HG02943 (cell line): ENCODE measurements at regions not wholly inside any gene's neighbourhood (a gene's known extent, or its start where the extent isn't known, plus 50 kb on each side); places are given as distances from the start of the nearest gene placed in this dataset.
"Not testable (repeated sequence)": the region's sequence is repeated elsewhere in the genome, so short reads cannot be mapped to it uniquely, and the experiment has no call there.

Source experiments
- ATAC-seq: cut with Tn5 transposase; IDR thresholded peaks from one replicate; pipeline ENCODE4 v1.9.1; 2021; ENCODE audit warnings: mild to moderate bottlenecking, low read depth, moderate library complexity; ENCODE audit not compliant: unreplicated experiment

DNA sequence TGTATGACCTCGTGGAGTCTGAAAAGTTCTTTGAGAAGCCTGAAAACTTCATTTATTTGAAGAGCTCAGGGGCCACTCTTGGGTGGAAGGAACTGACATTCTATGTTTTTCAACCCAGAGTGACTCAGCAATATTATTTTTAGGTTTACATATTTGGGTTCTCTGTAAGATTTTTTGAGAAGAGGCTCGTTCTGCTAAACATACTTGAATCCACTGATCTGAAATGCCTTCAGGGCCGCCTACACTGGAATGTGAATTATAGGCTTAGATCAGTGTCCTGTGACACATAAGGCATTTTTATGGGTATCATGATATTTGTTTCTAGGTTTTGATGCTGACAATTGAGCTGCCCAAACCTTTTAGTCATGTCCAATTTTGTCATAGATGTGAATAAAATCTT, 86.2 kb downstream of the PSAT1 start:
- ATAC-seq = no peak

DNA sequence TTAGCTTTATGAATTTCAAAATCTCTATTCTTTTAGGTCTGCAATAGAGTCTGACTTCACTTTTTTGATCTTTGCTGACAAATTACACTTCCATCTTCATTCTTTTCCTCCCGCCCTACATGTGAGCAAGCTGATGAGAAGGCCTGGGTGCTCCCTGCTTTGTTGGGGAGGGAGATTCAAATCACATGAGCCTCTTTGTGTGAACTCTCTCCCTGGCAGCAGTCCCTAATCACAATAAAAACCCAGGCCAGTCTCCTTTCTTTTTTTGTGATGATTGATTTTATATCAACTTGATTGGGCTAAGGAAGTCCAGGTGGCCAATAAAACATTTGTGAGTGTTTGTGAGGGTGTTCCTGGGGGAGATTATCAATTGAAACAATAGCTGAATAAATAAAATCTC, 89.4 kb downstream of the PSAT1 start:
- no peak for ATAC-seq

DNA sequence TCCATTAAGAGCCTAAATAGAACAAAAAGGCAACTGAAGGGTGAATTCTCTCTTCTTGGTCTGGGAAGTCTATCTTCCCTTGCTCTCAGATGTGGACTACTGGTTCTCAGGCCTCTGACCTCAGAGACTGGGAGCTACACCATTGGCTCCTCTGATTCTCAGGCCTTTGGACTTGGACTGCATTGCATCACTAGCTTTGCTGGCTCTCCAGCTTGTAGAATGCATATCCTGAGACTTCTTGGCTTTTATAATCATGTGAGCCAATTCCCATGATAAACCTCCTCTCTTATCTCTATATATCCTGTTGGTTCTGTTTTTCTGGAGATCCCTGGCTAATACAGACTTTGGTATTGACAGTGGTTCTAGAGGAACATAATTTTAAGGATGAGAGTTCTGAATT, 89.8 kb downstream of the PSAT1 start:
- ATAC-seq = no peak

DNA sequence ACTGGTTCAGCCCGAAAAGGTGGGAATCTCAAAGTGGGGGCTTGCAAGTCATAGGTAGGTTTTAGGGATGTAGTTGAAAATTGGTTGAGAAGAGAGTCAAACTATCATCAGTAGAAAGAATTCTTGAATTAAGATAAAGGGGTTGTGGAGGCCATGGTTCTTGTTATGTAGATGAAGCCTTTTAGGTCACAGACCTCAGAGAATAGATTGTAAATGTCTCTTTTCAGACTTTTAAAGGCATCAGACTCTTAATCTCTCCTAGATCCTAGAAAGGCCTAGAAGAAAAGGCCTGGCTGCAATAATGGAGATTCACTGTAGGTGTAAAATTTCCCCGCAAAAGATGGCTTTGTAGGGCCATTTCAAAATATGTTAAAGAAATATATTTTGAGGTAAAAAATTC, 96.4 kb downstream of the PSAT1 start:
- no peak for ATAC-seq

DNA sequence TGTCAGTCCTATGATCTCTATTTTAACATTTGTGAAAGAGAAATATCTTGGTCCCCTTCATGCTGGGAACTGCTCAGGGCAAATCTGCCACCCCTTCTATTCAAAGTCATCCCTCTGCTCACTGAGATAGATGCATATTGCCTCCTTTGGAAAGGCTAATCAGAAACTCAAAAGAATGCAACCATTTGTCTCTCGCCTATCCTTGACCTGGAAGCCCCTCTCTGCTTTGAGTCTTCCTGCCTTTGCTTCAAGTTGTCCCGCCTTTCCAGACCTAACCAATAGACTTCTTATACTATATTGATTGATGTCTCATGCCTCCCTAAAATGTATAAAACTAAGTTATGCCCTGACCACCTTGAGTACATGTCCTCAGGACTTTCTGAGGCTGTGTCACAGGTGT, 97.0 kb downstream of the PSAT1 start:
- ATAC-seq = no peak

DNA sequence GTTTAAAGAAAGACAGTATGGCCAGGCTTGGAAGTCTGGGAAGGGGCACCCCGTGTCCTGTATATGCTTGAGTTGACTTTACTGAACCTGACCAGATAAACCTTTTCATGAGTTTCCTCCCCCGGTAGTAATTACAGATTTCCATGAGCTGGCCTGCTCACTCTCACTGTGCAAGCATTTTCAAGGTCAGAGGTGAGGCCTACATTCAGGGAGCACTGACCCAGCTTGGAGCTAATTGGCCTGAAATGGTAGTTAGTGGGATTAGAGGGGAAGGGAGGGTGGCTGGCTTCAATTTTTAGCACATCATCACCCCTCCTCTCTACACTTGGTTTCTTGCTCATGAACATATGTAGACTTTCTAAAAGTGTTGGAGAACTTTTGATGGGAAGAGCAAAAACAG, 99.2 kb downstream of the PSAT1 start:
- no peak for ATAC-seq

DNA sequence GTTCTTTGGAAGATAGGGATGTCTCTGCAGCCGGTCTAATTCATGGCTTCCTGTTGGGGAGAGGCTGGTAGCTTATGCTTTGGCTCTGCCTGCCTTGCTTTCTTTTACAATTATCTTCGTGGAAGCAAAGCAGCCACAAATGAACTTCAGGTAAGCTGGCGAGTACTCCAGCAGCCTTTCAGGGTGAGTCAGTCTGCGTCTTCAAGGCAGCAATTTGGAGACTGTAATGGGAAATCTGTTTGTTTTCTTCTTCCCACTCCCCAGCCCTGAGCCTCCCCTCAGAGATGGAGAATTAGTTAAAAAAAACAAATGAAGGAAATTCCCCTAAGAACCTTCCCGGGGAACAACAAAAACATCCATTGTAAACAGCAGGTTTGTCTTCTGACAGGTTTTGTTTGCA, 100.1 kb downstream of the PSAT1 start:
- no peak for ATAC-seq

DNA sequence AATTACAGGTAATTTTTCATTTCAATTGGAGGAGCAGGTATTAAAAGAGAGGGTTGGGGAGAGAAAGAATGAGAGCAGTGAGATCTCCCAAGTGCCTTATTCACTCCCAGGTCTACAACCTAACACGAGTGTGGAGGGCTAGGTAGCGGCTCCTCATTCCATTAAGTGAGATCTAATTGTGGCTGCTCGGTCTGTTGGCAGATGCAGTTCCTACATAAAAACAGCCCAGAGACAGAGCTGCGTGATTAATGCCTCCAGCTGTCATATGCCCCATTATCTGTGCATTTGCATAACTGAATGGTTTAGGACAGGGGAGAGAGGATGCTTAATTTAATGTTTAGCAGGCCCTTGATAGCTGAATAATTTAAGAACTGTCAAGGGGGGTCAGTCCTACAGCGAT, 100.5 kb downstream of the PSAT1 start:
- no peak for ATAC-seq

DNA sequence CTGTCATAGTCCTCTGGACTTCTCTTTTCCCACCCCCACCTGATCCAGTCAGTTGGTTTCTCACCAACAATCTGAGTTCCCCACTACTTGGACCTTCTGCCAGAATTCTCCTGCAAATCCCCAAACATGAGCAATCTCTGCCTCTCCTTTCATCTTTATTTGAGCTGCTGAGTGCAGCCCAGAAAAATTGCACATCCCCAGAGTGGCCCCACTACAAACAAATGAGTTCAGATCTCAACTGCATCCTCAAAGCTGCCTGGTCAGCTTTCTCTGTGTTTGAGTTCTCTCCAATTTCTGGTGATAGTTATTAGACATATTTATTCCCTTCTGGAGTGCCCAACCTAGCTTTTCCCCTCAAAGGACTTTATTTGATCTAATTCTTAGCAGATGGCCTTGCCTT, 102.2 kb downstream of the PSAT1 start:
- ATAC-seq = no peak

DNA sequence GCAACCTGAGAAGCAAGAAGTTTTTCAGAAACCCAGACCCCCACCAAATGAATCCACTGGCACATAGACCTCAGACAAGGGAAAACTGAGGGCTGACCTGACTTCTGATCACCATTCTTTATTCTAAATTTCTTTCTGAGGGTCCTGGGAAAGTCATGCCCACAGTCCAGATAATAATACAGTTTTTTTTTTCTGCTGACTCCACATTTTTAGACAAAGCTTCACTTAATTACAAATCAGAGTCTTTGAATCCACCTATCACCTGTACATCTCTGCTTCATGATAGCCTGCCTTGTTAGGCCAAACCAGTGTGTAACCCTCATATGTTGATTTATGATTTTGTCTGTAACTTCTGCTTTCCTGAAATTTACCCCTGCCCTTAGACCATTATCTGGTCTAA, 103.6 kb downstream of the PSAT1 start:
- ATAC-seq = no peak

DNA sequence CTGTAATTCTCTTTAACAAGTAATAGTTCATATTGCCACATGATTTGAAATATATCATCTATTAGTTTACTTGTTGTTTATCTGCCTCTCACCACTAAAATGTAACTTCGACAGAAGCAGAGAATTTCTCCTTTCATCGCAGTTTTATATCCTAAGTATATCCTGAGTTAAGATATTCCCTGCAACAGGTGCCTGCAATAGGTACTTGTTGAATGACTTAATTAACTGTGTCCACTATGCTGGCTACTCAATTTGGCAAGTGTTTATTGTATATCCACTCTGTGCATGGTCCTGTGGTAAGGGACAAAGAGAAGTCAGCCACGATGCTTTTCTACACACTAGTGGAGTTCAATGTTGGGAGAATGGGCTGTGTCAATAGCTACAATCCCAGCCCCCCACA, 108.5 kb downstream of the PSAT1 start:
- ATAC-seq = no peak

DNA sequence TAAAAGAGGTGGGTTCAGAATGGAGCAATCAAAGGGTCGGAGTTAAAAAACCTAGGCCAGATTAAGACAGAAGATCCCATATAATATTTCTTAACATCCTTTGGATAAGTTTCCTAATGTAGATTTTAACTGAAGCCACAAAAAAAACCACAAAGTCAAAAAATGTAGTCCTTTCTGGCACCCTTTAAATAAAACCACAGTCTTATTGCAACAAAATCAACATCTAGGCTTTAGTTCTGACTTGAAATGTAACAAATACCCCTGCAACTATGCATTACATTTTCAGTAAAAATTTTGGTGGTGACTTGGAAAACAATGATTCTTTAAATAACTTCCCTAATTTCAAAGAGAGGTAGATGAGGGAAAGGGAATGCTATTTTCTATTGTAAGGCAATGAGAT, 109.2 kb downstream of the PSAT1 start:
- ATAC-seq = no peak

DNA sequence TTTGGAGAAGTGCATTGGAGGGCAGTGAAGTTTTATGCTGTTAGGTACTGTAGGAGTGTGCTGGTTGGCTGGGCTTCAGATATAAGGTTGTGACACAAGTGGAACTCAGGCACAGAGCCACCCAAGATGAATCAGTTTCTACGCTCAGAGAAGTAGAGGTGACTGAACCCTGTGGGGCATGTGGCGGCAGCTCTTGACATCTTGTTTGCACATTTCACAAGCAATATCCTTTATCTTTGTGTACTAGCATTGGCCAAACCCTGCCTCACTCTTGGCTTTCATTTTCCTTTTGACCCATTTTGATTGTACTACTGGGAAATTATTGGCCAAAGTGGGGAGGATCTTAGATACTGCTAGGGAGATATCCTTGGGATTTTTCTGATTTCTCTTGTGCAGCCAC, 110.0 kb downstream of the PSAT1 start:
- no peak for ATAC-seq

DNA sequence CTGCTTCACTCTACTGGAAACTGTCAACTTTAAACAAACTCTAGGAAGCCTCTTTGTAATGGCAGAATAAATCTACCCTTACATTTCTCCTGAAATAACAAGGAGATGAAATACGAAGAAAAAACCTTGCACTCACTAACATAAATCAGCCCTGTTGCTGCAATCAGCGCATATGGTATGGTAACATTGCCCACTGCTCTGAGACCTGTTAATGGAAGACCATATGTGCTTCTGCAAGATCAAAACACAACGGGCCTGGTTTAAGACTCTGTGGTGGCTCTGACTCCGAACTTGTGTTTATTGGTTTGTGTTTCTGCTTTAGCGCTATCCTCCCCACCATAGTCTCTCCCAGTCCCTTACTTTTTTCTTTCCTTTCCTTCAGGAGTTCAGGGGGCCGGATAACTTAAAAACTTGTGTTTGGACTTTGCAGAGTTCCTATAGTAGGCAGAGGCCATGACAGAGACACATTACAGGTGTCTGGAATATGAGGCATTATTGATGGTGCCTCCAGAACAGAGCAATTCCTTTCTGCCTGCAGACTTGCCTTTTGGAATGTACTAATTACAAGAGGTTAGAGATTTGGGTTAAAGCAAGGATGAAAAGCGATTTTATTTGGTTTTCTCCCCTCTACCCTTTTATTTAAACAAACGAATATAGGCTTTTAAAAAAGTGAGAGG, 110.8 kb downstream of the PSAT1 start:
- ATAC-seq = no peak

DNA sequence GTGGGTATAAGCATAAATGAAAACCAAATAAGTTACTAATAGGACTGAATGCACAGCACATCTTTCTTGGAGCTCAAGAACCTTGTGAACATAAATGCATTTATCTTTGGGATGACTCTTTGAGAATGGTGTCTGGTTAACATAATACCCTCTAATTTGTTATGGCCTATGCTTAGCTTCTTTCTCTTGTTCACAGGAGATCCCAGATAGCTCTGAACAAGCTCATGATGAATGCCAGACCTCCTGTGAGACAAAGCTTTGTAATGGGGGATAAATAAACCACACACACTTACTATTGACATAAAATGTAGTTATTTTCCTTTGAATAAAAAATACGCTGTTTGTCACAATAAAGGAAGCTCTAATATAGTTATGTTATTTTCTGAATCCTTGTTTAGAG, 111.5 kb downstream of the PSAT1 start:
- ATAC-seq = no peak

DNA sequence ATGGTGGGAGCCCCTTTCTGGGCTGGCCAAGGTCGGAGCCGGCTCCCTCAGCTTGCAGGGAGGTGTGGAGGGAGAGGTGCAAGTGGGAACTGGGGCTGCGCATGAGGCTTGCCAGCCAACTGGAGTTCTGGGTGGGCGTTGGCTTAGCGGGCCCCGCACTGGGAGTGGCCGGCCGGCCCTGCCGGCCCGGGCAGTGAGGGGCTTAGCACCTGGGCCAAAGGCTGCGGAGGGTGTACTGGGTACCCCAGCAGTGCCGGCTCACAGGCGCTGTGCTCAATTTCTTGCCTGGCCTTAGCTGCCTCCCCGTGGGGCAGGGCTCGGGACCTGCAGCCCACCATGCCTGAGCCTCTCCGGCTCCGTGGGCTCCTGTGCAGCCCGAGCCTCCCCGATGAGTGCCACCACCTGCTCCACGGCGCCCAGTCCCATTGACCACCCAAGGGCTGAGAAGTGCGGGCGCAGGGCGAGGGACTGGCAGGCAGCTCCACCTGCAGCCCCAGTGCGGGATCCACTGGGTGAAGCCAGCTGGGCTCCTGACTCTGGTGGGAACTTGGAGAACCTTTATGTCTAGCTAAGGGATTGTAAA, 113.1 kb downstream of the PSAT1 start:
- not testable (repeated sequence) for ATAC-seq

DNA sequence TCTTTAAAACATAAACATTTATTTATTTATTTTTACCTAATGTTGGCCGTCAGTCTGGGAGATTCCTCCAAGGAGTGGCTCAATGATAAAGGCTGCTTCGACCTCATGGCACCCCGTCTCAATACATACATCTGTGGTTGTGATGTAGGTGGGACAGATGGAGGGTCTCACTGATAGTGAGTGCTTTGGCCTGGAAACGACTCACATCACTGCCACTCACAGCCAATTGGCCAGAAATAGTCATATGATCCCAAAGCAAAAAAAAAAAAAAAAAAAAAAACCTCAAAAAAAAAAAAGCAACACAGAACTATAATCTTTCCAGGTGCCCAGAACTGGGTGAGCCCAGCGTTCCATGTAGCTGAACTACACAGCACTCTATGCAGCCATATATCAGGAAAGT, 125.4 kb downstream of the PSAT1 start:
- no peak for ATAC-seq

DNA sequence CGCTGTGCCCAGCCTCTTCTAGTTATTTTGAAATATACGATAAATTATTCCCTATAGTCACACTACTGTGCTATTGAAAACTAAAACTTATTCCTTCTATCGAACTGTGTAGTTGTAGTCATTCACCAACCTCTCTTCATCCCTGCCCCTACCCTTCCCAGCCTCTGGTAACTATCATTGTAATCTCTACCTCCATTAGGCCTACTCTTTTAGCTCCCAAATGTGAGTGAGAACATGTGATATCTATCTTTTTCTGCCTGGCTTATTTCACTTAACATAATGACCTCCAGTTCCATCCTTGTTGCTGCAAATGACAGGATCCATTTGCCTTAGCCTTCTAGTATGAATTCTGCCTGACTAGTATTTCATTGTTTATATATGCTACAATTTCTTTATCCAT, 127.4 kb downstream of the PSAT1 start:
- ATAC-seq = no peak

DNA sequence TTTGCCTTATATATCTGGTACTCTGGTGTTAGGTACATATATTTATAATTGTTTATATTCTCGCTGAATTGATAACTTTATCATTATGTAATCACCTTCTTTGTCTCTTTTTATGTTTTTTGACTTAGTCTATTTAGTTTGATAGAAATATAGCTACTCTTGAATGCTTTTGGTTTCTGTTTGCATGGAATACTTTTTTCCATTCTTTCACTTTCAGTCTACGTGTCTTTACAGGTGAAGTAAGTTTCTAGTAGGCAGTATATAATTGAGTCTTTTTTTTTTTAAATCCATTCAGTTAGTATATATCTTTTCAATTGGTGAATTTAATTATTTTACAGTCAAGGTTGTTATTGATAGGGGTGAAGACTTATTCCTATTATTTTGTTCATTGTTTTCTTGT, 131.7 kb downstream of the PSAT1 start:
- no peak for ATAC-seq

DNA sequence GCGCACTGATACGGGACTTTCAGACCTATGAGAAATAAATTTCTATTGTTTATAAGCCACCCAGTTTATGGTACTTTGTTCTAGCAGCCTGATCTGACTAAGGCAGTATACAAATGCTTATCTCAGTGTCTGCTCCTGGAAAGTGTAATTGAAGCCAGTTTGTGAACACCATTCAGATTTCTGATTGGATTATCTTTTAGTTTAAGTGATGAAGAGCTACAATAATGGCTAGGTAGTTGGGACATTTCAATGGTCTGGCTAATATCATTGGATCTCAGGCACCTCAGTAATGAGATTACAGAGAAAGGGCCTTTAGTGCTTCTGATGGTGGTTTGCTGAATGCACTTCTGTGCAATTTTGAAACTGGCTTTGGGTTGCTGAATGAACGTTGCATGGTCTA, 133.5 kb downstream of the PSAT1 start:
- ATAC-seq = no peak

DNA sequence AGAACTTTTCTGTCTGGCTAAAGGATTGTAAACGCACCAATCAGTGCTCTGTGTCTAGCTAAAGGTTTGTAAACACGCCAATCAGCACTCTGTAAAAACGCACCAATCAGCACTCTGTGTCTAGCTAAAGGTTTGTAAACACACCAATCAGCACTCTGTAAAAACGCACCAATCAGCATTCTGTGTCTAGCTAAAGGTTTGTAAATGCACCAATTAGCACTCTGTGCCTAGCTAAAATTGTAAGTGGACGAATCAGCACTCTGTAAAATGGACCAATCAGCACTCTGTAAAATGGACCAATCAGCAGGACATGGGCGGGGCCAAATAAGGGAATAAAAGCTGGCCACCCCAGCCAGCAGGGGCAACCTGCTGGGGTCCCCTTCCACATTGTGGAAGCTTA, 134.1 kb downstream of the PSAT1 start:
- ATAC-seq = not testable (repeated sequence)

DNA sequence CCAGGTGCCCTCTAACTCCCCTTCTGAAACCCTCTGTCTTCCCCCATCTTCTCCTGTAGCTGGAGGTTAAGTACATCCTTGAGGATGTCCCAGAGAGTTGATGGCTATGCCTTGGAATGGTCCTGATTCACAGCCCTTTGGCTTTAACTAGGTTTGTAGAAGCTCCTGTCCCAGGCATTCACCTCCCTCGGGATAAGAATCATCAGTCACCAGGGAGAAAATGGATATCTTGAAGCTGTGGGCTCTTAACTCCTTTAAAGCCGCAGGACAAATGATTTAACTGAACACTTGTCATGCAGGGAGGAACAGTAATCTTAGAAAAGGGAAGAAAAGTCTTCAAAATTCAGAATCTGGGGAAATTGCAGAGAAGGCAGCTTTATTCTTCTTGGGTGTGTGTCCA, 139.9 kb downstream of the PSAT1 start:
- no peak for ATAC-seq

DNA sequence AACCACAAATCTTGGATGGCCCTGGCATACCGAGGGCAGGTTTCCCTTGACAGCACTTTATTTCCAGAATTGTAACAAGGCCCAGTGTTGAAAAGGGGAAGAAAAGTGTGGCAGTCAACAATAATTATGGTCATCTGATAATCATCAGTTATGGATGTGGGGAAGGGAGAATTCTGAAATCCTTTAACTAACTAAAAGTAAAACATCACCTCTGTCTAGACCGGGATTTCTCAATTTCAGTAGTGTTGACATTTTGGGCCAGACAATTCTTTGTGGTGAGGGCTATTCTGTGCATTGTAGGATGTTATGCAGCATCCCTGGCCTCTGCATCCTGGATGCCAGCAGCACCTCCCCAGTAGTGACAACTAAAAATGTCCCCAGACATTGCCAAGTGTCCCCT, 140.4 kb downstream of the PSAT1 start:
- no peak for ATAC-seq
